Dermis blood vessel endothelial cell (primary cell): ENCODE measurements at regions not wholly inside any gene's neighbourhood (a gene's known extent, or its start where the extent isn't known, plus 50 kb on each side); places are given as distances from the start of the nearest gene placed in this dataset.
A peak's percentile ranks its signal among the peaks of the same experiment; 100 is the strongest.
"Not testable (repeated sequence)": the region's sequence is repeated elsewhere in the genome, so short reads cannot be mapped to it uniquely, and the experiment has no call there.

Experiments
- DNase-seq: peaks from one replicate; pipeline ENCODE4 v3.0.0; 2010

DNA sequence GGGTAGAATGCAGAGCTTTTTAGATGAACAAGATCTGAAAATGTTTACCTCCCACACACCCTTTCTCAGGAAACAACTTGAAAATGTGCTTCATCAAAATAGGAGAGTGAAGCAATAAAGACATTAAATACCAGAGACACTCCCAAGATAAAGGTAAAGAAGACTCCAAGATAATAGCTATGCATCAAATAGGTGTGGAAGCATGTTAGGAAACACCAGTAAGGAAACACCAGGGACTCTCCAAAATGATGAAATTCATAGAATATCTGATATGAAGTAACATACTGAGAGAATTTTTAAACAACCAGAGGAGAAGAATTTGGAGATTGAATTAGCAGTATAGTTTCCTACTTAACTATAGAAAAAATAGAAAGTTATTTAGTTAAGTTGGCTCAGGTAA, 57.0 kb downstream of the OR10A6 start:
- no peak for DNase-seq

DNA sequence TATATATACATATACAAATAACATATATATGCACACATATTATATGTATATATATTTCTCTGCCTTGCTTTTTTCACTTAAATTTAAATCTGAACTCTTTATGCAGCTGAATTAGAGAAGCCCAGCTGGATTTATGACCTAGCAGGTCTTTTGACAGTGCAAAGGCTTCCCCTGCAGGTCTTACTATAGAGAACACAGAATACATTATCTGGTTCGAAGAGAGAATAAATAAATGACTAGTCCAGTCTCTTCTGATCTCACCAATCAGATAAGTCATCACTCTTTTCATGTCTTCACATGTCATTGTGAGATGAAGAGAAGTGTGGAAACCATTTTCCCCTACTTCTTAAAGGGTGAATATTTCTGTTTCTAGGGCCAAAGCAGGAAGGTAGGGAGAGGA, 58.2 kb downstream of the OR10A6 start:
- no peak for DNase-seq

DNA sequence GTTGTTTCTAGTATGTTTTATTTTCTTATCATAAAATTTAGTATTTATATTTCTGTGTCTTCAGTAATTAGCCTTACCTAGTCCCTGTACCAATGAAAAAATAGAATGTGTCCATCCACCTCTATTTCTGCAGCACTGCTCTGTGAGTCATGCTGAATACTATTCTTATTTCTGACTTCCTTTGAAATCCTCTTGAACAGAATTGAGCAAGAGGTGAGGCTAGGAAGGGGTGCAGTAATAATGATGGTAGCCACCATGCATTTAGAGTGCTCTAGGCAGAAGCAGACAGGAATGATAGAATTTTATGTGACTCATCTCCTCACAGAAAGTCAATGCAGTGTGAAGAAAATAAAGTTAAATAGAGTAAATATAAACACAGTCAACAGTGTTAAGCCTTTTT, 60.0 kb downstream of the OR10A6 start:
- no peak for DNase-seq

DNA sequence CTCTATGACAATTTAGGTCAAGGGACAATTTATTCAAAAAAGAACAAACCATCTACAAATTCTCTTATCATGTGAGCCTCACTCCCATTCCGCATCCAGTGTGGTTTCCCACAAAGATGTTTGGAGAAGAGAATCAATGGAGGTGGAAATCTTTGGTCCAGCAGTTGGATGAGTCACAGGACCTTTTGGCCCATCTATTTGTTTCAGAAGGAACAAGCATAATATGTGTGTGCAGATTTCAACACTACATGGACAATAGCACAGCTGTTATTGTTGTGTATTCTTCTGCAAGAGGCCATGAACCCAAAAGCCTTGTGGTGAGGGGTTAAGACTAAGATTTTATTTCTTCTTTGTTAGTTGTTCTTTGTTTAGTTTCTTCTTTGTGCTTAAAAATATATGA, 61.6 kb downstream of the OR10A6 start:
- DNase-seq, result peak; percentile 68

DNA sequence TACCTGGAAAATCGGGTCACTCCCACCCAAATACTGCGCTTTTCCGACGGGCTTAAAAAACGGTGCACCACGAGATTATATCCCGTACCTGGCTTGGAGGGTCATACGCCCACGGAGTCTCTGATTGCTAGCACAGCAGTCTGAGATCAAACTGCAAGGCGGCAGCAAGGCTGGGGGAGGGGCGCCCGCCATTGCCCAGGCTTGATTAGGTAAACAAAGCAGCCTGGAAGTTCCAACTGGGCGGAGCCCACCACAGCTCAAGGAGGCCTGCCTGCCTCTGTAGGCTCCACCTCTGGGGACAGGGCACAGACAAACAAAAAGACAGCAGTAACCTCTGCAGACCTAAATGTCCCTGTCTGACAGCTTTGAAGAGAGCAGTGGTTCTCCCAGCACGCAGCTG, 64.5 kb upstream of the OR5P2 start:
- DNase-seq, result not testable (repeated sequence)

DNA sequence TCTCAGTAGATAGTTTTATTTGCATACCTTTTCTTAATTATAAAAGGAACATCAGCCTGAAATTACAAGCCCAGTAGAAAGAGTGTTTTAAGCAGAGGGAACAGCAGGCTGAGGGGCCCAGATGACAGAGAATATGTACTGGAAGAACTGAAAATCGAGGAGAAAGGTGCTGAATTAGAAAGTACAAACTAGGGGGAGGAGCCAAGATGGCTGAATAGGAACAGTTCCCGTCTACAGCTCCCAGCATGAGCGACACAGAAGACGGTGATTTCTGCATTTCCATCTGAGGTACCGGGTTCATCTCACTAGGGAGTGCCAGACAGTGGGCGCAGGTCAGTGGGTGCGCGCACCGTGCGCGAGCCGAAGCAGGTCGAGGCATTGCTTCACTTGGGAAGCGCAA, 64.1 kb upstream of the OR5P2 start:
- not testable (repeated sequence) for DNase-seq

DNA sequence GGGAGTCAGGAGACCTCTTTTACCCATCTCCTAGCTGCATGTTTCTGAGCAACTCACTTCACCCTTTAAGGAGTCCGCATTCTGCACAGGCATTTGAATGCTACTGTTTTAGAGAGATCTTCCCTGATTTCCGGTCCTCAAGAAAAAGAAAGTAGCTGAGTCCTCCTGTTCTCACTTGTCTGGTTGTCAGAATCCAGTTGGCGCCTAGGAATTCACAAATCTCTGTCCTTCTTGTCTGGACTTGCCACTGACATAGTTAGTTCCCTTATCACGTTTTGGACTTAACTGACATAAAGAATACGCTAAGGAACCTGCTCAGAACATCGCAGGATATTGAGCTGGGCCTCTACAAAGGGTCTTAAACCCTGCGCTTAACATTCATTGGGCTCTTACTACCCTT, 61.3 kb upstream of the OR5P2 start:
- DNase-seq, result no peak

DNA sequence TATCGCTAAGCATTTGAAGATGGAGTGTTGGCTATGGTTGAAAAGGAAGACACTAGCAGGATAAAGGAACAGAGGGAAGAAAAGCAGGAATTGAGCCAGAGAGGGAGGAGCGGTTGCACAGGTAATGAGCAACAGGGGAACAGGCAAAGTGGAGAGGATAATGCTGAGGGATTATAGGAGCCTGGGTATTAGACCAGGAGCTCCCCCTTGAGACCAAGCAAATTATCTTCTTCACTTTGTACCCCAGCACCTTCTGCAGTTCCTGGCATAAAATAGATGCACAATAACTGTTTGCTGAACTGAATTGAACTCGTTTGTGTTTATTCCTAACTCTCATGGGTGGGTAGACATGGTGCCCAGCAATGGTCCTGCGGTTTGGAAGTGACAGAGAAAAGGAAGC, 54.6 kb upstream of the OR5P2 start:
- no peak for DNase-seq

DNA sequence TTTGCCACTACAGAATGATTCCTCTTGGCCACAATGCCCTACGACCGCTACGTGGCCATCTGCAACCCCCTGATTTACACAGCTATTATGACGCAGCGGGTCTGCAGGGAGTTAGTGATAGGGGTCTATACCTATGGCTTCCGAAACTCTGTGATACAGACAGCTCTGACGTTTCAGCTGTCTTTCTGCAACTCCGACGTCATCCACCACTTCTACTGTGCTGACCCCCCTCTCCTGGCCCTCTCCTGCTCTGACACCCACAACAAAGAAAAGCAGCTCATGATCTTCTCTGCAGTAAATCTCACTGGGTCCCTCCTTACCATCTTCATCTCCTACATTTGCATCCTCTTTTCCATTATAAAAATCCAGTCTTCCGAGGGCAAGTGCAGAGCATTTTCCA, 52.3 kb upstream of the OR5P2 start:
- no peak for DNase-seq
